Dendritic cell treated with granulocyte-macrophage colony-stimulating factor and Interleukin-4, amounts not matched to agents 40 ng/mL and 50 ng/mL, for 4 days (primary cell): ENCODE measurements at regions not wholly inside any gene's neighbourhood (a gene's known extent, or its start where the extent isn't known, plus 50 kb on each side); places are given as distances from the start of the nearest gene placed in this dataset.

Experiments
- H3K27ac Mint-ChIP-seq: one replicate; pipeline ENCODE4 v1.8.0; 2022; ENCODE audit warnings: mild to moderate bottlenecking, mixed read lengths
- H3K27me3 Mint-ChIP-seq: one replicate; pipeline ENCODE4 v1.8.0; 2022; ENCODE audit warnings: mild to moderate bottlenecking, mixed read lengths
- H3K36me3 Mint-ChIP-seq: one replicate; pipeline ENCODE4 v1.8.0; 2022; ENCODE audit warnings: low read depth, mixed read lengths
- H3K4me1 Mint-ChIP-seq: one replicate; pipeline ENCODE4 v1.8.0; 2022; ENCODE audit warnings: low read depth, mixed read lengths
- H3K4me3 Mint-ChIP-seq: one replicate; pipeline ENCODE4 v1.8.0; 2022; ENCODE audit warnings: mild to moderate bottlenecking, moderate library complexity, mixed read lengths
- H3K9me3 Mint-ChIP-seq: one replicate; pipeline ENCODE4 v1.8.0; 2022; ENCODE audit warnings: mixed read lengths
- intact Hi-C: fragments of 100-400 bp; cut with micrococcal nuclease; formaldehyde crosslinking; loops from one replicate; pipeline ENCODE4 v1.15.0; 2022

DNA sequence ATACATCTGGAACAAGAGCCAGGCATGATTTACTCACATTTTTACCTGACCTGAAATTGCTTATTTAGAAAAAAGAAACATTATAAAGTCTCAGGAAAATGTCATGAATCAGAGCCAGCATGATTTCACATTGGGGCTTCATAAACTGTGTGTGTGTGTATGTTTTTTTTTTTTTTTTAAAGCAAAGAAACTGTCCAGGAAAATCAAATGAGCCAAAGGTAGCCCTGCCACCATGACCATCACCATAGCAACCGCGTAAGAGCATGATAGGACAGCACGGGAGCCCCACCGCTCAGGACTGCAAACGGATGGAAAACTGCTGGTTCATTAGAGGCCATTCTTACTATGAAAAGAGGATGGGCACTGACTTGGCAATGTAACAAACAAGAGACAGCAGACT lies 139.2 kb downstream of the NTMT2 start:
- Mint-ChIP-seq H3K27ac (no peak overlapping the region), H3K4me3 (no peak overlapping the region), H3K9me3 (peaks cover 19% of the 10 kb centered on the region), H3K36me3 (no peaks in the 10 kb centered on the region), H3K27me3 (no peaks in the 10 kb centered on the region), H3K4me1 (no peaks in the 10 kb centered on the region)
- intact Hi-C loops = no loop called here

DNA sequence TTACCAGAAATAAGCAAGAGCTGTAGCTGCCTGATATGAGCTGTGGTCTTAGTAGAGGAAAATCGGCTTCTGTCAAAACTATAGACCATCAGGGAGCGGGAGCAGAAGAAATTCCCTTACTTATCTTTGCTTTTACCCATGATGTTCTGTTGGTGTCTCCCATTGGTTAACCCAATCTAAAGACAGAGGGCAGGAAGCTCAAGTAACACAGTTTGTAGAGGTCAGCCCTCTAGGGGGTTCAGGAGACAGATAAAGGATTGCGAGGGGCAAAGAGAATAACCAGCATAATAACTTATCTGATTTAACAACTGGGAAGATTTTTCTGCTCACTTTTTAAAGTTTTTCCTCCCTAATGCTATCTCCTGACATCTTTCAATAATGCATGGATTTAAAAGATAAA lies 142.4 kb downstream of the NTMT2 start:
- peaks cover 19% of the 10 kb centered on the region for H3K9me3 Mint-ChIP-seq
- H3K27ac Mint-ChIP-seq = no peak overlapping the region
- no peaks in the 10 kb centered on the region for H3K36me3 Mint-ChIP-seq
- intact Hi-C loops = no loop called here
- no peak overlapping the region for H3K4me3 Mint-ChIP-seq
- no peaks in the 10 kb centered on the region for H3K27me3 Mint-ChIP-seq
- H3K4me1 Mint-ChIP-seq = no peaks in the 10 kb centered on the region

DNA sequence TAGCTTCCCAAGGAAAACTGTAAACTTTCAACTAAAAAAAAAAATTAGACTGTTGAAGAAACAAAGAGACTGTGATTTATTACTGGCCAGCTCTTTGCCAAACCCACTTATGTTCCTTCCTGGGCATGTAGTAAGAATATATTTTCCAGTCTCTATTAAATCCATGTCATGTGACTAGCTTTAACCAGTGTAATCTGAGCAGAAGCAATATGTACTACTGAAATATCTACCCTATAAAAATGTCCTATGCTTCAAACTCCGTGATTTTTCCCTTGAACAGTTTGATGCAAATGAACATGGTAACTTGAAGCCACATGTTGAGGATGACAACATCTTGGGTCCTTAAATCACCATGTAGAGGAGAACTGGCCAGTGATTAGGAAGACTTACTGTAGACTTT lies 144.5 kb downstream of the NTMT2 start:
- Mint-ChIP-seq H3K4me3 (no peak overlapping the region), H3K4me1 (no peaks in the 10 kb centered on the region), H3K27ac (no peak overlapping the region), H3K9me3 (peaks cover 19% of the 10 kb centered on the region), H3K27me3 (no peaks in the 10 kb centered on the region), H3K36me3 (no peaks in the 10 kb centered on the region)
- intact Hi-C loops = no loop called here

DNA sequence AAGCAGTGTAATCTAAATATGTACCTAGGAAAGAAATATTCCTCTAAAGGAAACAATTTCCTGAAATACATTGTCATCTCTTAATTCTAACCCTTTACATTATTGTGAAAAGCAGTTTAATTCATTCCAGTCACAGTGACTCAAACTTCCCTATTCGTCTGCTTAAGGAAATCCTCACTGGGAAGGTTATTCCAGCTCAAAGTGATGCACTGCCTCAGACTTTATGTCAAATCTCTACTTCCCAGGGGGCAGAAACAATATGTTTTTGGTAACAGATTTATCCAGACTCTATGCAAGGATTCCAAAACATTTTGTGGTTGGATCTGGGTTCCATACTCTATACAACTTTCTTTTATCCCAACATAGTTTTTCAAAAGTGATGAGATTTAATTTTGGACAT lies 145.2 kb downstream of the NTMT2 start:
- H3K4me3 Mint-ChIP-seq = no peak overlapping the region
- peaks cover 19% of the 10 kb centered on the region for H3K9me3 Mint-ChIP-seq
- H3K27ac Mint-ChIP-seq = no peak overlapping the region
- H3K27me3 Mint-ChIP-seq = no peaks in the 10 kb centered on the region
- no peaks in the 10 kb centered on the region for H3K36me3 Mint-ChIP-seq
- intact Hi-C loops = no loop called here
- H3K4me1 Mint-ChIP-seq = no peaks in the 10 kb centered on the region

DNA sequence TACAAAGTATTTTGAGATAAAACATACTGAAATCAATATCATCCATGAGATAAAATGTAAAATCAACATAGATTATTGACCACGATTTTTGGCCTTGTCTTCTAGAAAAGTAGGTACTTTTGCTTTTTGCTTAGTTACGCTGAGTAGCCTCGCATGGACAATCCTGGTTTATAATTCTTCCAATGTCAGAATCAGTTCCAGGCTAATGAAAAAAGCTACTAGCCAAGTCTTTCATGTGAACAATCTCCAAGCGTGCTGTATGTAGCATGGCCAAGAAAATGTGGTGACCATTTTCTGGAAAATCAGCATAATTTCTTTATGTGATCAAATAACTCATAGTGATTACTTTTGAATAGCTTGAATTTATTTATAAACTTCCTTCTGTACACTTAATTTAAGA lies 145.8 kb downstream of the NTMT2 start:
- H3K27me3 Mint-ChIP-seq = no peaks in the 10 kb centered on the region
- H3K36me3 Mint-ChIP-seq = no peaks in the 10 kb centered on the region
- intact Hi-C loops = no loop called here
- no peaks in the 10 kb centered on the region for H3K4me1 Mint-ChIP-seq
- no peak overlapping the region for H3K27ac Mint-ChIP-seq
- peaks cover 19% of the 10 kb centered on the region for H3K9me3 Mint-ChIP-seq
- H3K4me3 Mint-ChIP-seq = no peak overlapping the region

DNA sequence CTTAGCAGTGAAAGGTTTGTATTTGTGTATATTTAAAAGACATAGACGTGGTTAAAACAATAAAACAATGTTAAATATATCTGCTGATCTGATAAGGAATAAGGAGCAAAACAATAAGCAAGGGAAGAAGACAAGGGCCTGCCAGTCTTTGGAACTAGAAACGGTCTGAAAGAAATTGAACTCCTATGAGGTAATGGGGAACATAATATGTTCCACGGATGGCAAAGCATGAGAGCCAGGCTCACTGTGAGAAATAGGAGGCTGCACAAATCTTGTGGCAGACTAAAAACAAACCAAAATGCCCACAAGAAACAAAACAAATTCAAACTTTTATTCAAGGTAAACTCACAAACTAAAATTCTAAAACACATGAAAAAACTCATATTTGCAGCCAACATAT lies 150.5 kb downstream of the NTMT2 start:
- no peaks in the 10 kb centered on the region for H3K9me3 Mint-ChIP-seq

DNA sequence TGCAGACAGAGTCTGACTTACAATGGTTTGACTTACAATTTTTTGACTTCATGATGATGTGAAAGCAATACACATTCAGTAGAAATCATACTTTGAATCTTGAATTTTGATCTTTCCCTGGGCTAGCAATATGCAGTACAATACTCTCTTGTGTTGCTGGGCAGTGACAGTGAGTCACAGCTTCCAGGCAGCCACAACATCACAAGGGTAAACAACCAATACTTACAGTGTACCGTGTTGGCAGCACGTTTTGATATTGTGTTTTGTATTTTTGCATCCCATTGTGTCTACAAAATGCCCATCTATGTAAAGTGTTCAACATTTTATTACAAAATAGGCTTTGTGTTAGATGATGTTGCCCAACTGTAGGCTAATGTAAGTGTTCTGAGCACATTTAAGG lies 150.9 kb downstream of the NTMT2 start:
- no peaks in the 10 kb centered on the region for H3K4me1 Mint-ChIP-seq
- no peaks in the 10 kb centered on the region for H3K9me3 Mint-ChIP-seq
- no peaks in the 10 kb centered on the region for H3K36me3 Mint-ChIP-seq
- no peak overlapping the region for H3K27ac Mint-ChIP-seq
- no peaks in the 10 kb centered on the region for H3K27me3 Mint-ChIP-seq
- intact Hi-C loops = no loop called here
- H3K4me3 Mint-ChIP-seq = no peak overlapping the region

More for the DNA sequence above, 150.5 kb downstream of the NTMT2 start:
- Mint-ChIP-seq H3K4me3 (no peak overlapping the region), H3K27ac (no peak overlapping the region), H3K27me3 (no peaks in the 10 kb centered on the region), H3K36me3 (no peaks in the 10 kb centered on the region), H3K4me1 (no peaks in the 10 kb centered on the region)
- intact Hi-C loops = no loop called here

DNA sequence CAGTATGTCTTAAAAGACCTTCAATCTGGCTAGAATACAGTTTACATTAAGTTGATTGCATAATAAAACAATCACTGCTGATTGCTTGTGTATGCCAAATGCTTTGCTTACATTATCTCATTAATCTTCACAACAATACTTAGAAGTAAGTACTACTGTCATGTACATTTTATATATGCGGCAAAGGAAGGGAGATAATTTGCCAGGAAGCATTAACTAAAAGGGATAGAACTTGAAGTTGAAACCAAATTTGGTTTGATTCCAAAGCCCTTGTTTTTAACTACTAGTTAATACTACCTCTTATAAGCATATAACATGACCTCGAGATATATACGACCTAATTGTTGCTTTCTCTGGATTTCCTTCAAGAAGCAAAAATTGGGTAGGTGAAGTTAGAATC lies 155.8 kb downstream of the NTMT2 start:
- Mint-ChIP-seq H3K27ac (no peak overlapping the region), H3K4me1 (no peaks in the 10 kb centered on the region), H3K36me3 (no peaks in the 10 kb centered on the region), H3K27me3 (no peaks in the 10 kb centered on the region), H3K4me3 (no peak overlapping the region), H3K9me3 (no peaks in the 10 kb centered on the region)
- intact Hi-C loops = no loop called here

DNA sequence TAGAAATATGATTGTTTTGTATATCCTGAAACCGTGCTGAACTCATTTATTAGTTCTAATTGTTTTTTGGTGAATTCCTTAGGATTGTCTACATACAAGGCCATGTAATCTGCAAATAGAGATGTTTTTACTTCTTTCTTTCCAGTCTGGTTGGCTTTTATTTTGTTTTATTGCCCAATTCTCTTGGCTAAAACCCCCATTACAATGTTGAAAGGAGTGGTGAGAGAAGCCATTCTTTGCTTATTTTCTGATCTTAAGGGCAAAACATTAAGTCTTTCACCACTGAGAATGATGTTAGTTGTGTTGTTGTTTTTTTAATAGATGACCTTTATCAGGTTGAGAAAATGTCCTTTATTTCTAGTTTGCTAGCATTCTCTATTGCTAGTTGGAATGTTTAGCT lies 157.3 kb downstream of the NTMT2 start:
- intact Hi-C loops = no loop called here
- Mint-ChIP-seq H3K4me1 (no peaks in the 10 kb centered on the region), H3K36me3 (no peaks in the 10 kb centered on the region), H3K9me3 (no peaks in the 10 kb centered on the region), H3K27ac (no peak overlapping the region), H3K27me3 (no peaks in the 10 kb centered on the region), H3K4me3 (no peak overlapping the region)

DNA sequence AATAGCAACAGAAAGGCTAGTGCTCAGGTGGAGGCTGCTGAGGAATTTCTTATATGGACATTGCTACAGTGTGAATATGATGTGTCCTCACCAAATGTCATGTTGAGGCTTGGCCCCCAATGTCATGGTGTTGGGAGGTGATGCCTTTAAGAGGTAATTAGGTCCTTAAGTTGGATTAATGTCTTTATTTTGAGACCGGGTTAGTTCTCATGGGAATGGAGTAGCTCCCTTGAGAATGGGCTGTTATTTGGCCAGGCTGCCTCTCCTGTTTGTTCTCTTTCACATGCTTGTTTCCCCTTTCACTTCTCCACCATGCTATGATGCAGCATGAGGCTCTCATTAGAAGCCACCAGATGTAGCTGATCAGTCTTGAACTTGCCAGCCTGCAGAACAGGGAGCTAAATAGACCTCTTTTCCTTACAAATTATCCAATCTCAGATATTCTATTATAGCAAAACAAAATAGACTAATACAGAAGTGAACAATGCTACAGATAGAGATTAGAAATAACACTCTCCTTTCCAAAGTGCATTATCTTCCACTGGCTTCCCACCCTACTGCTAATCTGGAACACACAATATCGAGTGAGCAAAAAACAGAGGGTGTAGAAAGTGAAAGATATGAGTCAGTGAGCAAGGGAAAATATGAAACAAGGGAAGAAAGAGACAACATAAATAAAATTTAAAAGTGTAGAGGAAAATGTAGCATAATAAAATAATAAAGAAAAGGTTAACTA lies 160.2 kb downstream of the NTMT2 start:
- H3K36me3 Mint-ChIP-seq = no peaks in the 10 kb centered on the region
- intact Hi-C loops = no loop called here
- no peaks in the 10 kb centered on the region for H3K27me3 Mint-ChIP-seq
- H3K9me3 Mint-ChIP-seq = no peaks in the 10 kb centered on the region
- no peak overlapping the region for H3K4me3 Mint-ChIP-seq
- no peak overlapping the region for H3K27ac Mint-ChIP-seq
- no peaks in the 10 kb centered on the region for H3K4me1 Mint-ChIP-seq

DNA sequence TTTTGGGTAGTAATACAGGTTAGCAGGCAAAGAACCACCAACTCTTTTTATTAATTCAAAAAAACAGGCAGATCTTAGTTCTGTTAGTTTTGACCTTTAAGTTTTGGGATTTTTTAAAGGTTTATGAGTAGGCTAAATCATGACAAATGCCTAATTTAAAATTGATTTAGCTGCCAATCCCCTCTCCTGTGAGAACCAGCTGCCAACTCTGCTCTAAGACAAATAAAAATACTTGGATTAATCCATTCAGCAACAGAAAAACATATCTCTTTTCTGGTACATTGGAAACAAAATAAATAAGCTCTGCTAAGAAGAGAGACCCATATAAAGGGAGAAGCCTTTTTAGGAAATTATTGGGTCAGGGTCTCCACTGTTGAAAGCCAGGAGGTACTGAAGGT lies 160.8 kb downstream of the NTMT2 start:
- Mint-ChIP-seq H3K27ac (no peak overlapping the region), H3K27me3 (no peaks in the 10 kb centered on the region), H3K36me3 (no peaks in the 10 kb centered on the region), H3K4me1 (no peaks in the 10 kb centered on the region), H3K4me3 (no peak overlapping the region), H3K9me3 (no peaks in the 10 kb centered on the region)
- intact Hi-C loops = no loop called here

DNA sequence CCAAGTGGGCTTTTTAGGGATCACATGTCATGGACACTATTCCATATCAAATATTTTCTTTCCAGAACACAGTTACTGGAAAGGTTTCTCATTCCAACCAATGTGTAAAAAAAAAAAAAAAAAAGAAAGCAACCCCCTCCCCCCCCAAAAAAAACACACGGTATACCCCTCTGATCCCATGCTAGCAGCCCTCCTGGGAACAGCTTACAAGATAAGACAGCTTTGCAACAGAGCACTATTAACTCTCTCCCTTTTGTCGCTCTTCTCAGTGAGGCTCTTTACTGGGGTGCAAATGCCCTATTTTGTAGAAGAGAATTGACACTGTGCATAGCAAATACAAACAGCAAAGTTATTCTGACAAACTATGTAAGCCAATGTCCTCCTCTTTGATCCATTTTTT lies 161.2 kb downstream of the NTMT2 start:
- Mint-ChIP-seq H3K4me3 (no peak overlapping the region), H3K4me1 (no peaks in the 10 kb centered on the region), H3K27me3 (no peaks in the 10 kb centered on the region), H3K27ac (no peak overlapping the region), H3K36me3 (no peaks in the 10 kb centered on the region), H3K9me3 (no peaks in the 10 kb centered on the region)
- intact Hi-C loops = no loop called here

DNA sequence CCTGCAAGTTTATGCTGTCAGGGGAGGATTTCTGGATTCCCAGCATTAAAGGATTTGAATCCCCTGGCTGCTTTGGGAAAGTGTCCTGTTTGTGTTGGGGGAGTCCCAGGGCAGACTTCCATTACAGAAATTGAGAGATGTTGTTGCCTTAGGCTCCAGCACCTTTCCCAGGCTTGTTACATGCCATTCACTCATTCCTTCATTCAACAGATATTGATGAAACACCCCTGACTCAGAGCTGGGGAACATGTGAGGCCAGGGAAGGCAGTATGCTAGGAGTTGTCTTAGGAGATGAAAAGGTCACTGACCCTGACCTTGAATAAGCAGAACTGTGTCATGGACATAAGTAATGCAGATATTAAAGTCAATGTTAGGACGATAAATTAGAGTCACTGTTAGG lies 161.7 kb downstream of the NTMT2 start:
- Mint-ChIP-seq H3K27ac (no peak overlapping the region), H3K36me3 (no peaks in the 10 kb centered on the region), H3K27me3 (no peaks in the 10 kb centered on the region), H3K4me3 (no peak overlapping the region), H3K4me1 (no peaks in the 10 kb centered on the region), H3K9me3 (no peaks in the 10 kb centered on the region)
- intact Hi-C loops = no loop called here

DNA sequence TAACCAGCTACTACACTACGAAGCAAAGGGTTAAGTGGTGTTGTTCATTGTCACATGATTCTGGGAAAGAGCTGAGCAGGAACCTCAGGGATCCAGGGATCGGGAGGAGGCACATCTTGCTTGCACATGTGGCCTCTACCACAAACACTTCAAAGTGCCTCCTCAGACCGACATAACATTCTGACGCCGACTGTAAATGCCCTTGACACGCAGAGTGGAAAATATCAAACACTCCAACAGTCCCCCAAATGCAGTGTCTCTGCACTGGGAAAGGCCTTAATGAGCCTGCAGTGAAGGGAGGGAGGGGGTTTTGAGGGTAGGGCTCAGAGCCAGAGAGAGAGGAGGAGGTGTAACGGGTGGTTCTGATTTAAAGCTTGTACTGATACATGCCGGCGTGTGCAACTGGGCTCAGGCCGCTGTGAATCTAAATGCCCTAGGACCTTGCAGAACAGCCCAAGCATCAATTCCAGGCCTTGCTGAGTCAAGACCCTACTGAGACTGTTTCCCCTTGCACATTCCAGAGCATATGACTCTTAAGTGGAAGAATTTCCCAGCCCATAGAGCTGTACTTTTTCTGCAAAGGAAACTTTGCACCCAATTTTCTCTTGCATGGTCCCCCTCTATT lies 163.7 kb downstream of the NTMT2 start:
- Mint-ChIP-seq H3K4me3 (no peak overlapping the region), H3K9me3 (no peaks in the 10 kb centered on the region), H3K27ac (no peak overlapping the region), H3K4me1 (no peaks in the 10 kb centered on the region), H3K27me3 (no peaks in the 10 kb centered on the region), H3K36me3 (no peaks in the 10 kb centered on the region)
- intact Hi-C loops = no loop called here

DNA sequence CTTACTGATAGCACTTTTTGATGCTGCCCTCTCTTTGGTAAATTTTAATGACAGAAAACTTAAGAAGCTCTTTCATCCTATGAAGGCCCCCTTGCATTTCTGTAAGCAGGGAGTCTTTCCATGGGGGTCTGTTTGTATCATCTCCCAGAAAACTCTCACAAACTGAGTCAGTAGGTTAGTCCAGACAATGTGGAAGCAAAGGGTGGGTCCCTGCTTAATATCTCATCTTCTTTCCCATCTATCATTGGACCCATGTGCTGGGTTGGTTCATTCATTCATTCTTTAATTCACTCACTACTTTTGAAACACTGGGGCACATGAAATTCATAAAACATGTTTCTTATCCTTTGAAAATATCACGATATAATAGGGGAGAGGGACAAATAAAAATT lies 164.3 kb downstream of the NTMT2 start:
- no peaks in the 10 kb centered on the region for H3K4me1 Mint-ChIP-seq
- H3K36me3 Mint-ChIP-seq = no peaks in the 10 kb centered on the region
- H3K9me3 Mint-ChIP-seq = no peaks in the 10 kb centered on the region

More for the DNA sequence above, 164.3 kb downstream of the NTMT2 start:
- intact Hi-C loops = no loop called here
- Mint-ChIP-seq H3K27ac (no peak overlapping the region), H3K4me3 (no peak overlapping the region), H3K27me3 (no peaks in the 10 kb centered on the region)
